Sigmoid colon (tissue), 6 donors: ENCODE measurements at regions not wholly inside any gene's neighbourhood (a gene's known extent, or its start where the extent isn't known, plus 50 kb on each side); places are given as distances from the start of the nearest gene placed in this dataset.

ENCODE experiments used
- DNase-seq: peaks from one replicate; pipeline ENCODE4 v3.0.0-alpha.2; 2019
- H3K27ac ChIP-seq, 4 donors: fragments of 200-600 bp; sonication (generic); one replicate each; pipeline ENCODE4 v1.5.1; 2016 to 2019; ENCODE audit warnings: mild to moderate bottlenecking in 1 of 4
- H3K27me3 ChIP-seq, 3 donors: fragments of 200-600 bp; sonication (generic); one replicate each; pipeline ENCODE4 v1.5.1; 2019; ENCODE audit warnings: mild to moderate bottlenecking in 1 of 3
- H3K36me3 ChIP-seq, 4 donors: fragments of 200-600 bp; sonication (generic); one replicate each; pipeline ENCODE4 v1.5.1; 2016 to 2019
- H3K4me1 ChIP-seq, 4 donors: fragments of 200-600 bp; sonication (generic); one replicate each; pipeline ENCODE4 v1.5.1; 2017 to 2019
- H3K4me3 ChIP-seq, 4 donors: fragments of 200-600 bp; sonication (generic); one replicate each; pipeline ENCODE4 v1.5.1; 2017 to 2019; ENCODE audit warnings: mild to moderate bottlenecking in 2 of 4, moderate library complexity in 1 of 4
- H3K9me3 ChIP-seq, 4 donors: fragments of 200-600 bp in 3 of 4; sonication (generic) in 3 of 4; one replicate each; pipeline versions ENCODE4 v1.5.1 to v1.6.1; 2013 to 2019
- CTCF ChIP-seq, 4 experiments: fragments of 450-650 bp in 3 of 4; fragments of 200-600 bp in 1 of 4; IDR thresholded peaks; one replicate each; pipeline ENCODE4 v1.5.1; 2016 to 2019; ENCODE audit warnings: antibody characterized with exemption in 4 of 4, mild to moderate bottlenecking in 3 of 4, moderate library complexity in 2 of 4
- EP300 ChIP-seq, 4 donors: sonication (generic); formaldehyde crosslinking; IDR thresholded peaks; one replicate each; pipeline ENCODE4 v1.6.1; 2017; ENCODE audit warnings: antibody characterized with exemption in 4 of 4
- POLR2A ChIP-seq, 2 donors: fragments of 450-650 bp; IDR thresholded peaks; one replicate each; pipeline ENCODE4 v1.6.1; 2016; ENCODE audit warnings: antibody characterized with exemption in 2 of 2, mild to moderate bottlenecking in 2 of 2, moderate library complexity in 2 of 2
- POLR2AphosphoS5 ChIP-seq, 4 donors: sonication (generic); formaldehyde crosslinking; IDR thresholded peaks; one replicate each; pipeline ENCODE4 v1.6.1; 2017; ENCODE audit warnings: antibody characterized with exemption in 4 of 4
- WGBS, 2 donors: extraction: QIAGEN DNeasy Blood & Tissue Kit; methylation state at CpG; one replicate each; pipeline ENCODE4 v1.1.7; 2013; 5-methylcytosine and 5-hydroxymethylcytosine counted together
- intact Hi-C: fragments of 100-400 bp; cut with DNase I; formaldehyde crosslinking; loops from one replicate; pipeline ENCODE4 v1.15.1; 2023
- donor health status: healthy with polysubstance abuse.
- donor health status: healthy.

DNA sequence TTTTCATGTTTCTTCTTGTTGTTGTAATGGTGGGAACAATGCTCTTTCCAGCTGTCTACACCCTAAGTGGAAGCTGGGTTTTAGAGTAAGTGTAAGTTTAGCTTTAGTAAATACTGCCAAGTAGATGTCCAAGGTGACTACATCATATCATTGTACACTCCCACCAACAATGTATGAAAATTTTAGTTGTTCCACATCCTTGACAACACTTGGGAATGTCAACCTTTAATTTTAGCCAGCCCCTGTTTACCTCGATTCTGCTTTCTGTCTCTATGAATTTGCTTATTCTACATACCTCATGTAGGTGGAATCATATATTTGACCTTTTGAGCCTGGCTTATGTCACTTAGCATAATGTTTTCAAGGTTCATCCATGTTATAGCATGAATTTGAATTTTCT, 93.0 kb downstream of the MTPAP start:
- TF ChIP-seq EP300 (IDR thresholded peaks at IDR 0.05) (no peak), POLR2AphosphoS5 (IDR thresholded peaks at IDR 0.05) (no peak), POLR2A (IDR thresholded peaks at IDR 0.05) (no peak), CTCF (IDR thresholded peaks at IDR 0.05) (no peak)
- H3K27me3 ChIP-seq: no peaks in the 10 kb centered on the region
- peaks cover 0 to 8% (median 0%) of the 10 kb centered on the region in 4 donors for H3K9me3 ChIP-seq
- H3K27ac ChIP-seq: no peak overlapping the region
- no peak overlapping the region for H3K4me3 ChIP-seq
- H3K4me1 ChIP-seq: no peaks in the 10 kb centered on the region
- intact Hi-C loops: no loop called here
- WGBS, 2 donors: 74 to 90% methylated on average over 1 of the region's 1 CpG
- H3K36me3 ChIP-seq: no peaks in the 10 kb centered on the region
- DNase-seq: no peak

DNA sequence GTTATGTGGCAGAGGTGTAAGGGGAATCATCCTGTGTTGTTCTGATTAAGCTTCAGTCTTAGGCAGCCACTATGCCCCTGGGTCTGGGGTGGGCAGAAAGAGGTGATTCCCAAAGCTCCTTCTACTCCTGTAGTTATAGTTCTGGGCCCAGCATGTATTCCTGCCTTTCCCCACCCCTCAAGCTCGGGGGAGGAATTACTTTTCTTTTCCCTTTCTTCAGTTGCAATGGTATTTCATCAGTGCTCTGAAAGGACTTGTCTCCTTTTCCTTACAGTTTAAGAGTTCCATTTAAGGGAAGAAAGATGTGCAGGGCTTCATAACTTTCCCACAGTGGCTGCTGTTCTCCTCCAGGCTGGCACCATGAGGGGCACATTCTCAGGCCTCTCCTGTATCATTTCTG, 94.2 kb downstream of the MTPAP start:
- no peak for DNase-seq
- WGBS, 2 donors: 15 to 74% methylated on average over 1 of the region's 1 CpG
- Histone ChIP-seq H3K9me3 (peaks cover 0 to 8% (median 0%) of the 10 kb centered on the region in 4 donors), H3K27me3 (no peaks in the 10 kb centered on the region), H3K36me3 (no peaks in the 10 kb centered on the region), H3K4me1 (no peaks in the 10 kb centered on the region), H3K4me3 (no peak overlapping the region), H3K27ac (no peak overlapping the region)
- intact Hi-C loops: no loop called here
- TF ChIP-seq POLR2AphosphoS5 (IDR thresholded peaks at IDR 0.05) (no peak), EP300 (IDR thresholded peaks at IDR 0.05) (no peak)

DNA sequence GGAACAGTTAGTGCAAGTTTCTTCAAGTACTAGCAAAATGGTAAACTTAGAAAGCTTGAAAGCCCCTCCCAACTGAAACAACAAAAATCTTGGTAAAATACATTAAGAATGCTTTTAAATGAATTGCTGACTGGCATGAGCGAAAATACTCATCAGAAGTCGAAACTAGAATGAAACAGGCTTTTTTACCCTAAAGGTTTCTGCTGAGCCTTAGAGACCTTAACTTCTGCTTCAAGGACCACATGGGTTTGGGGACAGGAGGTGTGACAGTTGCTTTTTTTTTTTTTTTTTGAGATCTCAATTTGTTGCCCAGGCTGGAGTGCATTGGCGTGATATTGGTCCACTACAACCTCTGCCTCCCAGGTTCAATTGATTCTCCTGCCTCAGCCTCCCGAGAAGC, 100.3 kb downstream of the MTPAP start:
- Histone ChIP-seq H3K36me3 (no peaks in the 10 kb centered on the region), H3K4me3 (no peak overlapping the region), H3K4me1 (no peaks in the 10 kb centered on the region), H3K27ac (no peak overlapping the region), H3K9me3 (peaks cover 0 to 3% (median 0%) of the 10 kb centered on the region in 4 donors), H3K27me3 (no peaks in the 10 kb centered on the region)
- DNase-seq: no peak
- intact Hi-C loops: no loop called here
- TF ChIP-seq POLR2A (IDR thresholded peaks at IDR 0.05) (no peak), CTCF (IDR thresholded peaks at IDR 0.05) (no peak), EP300 (IDR thresholded peaks at IDR 0.05) (no peak), POLR2AphosphoS5 (IDR thresholded peaks at IDR 0.05) (no peak)
- WGBS, 2 donors: 83 to 94% methylated on average over 4 of the region's 4 CpGs

GRCh38 chr10:30247704-30248103, 101.4 kb downstream of the MTPAP start:
- TF ChIP-seq POLR2A (IDR thresholded peaks at IDR 0.05): no peak
- no peak for TF ChIP-seq EP300 (IDR thresholded peaks at IDR 0.05)
- H3K27ac ChIP-seq: no peak overlapping the region
- H3K9me3 ChIP-seq: no peaks in the 10 kb centered on the region
- no peaks in the 10 kb centered on the region for H3K4me1 ChIP-seq
- intact Hi-C loops: no loop called here
- H3K36me3 ChIP-seq: no peaks in the 10 kb centered on the region
- H3K27me3 ChIP-seq: no peaks in the 10 kb centered on the region
- DNase-seq: no peak
- 83 to 94% methylated on average over 4 of the region's 4 CpGs for WGBS, 2 donors
- no peak overlapping the region for H3K4me3 ChIP-seq

GRCh38 chr10:30241422-30242110, 107.5 kb downstream of the MTPAP start:
- WGBS, 2 donors: 67 to 77% methylated on average over 6 of the region's 6 CpGs
- intact Hi-C loops: loop anchor here (5.0 kb wide), 1 partner anchor 244 kb away; no protein-coding TSS in a partner anchor

More at GRCh38 chr10:30241422-30242110, 107.5 kb downstream of the MTPAP start:
- H3K27me3 ChIP-seq: no peaks in the 10 kb centered on the region
- no peak for DNase-seq
- no peaks in the 10 kb centered on the region for H3K9me3 ChIP-seq
- H3K4me1 ChIP-seq: peaks cover 0 to 10% (median 5%) of the 10 kb centered on the region in 4 donors
- TF ChIP-seq POLR2AphosphoS5 (IDR thresholded peaks at IDR 0.05) (no peak), POLR2A (IDR thresholded peaks at IDR 0.05) (no peak), EP300 (IDR thresholded peaks at IDR 0.05) (no peak), CTCF (IDR thresholded peaks at IDR 0.05) (no peak)
- H3K36me3 ChIP-seq: no peaks in the 10 kb centered on the region
- no peak overlapping the region for H3K27ac ChIP-seq
- no peak overlapping the region for H3K4me3 ChIP-seq
